ENCODE measurements at regions not wholly inside any gene's neighbourhood (a gene's known extent, or its start where the extent isn't known, plus 50 kb on each side); places are given as distances from the start of the nearest gene placed in this dataset.

- no peak for TF ChIP-seq CTCF (IDR thresholded peaks at IDR 0.05; ENCODE audit: low read depth, low read length)
- DNase-seq (ENCODE audit: extremely low read depth, low read depth) = no peak
Observed at GRCh38 chr14:41355866-41356265, 250.8 kb upstream of the LRFN5 start.

- DNase-seq (ENCODE audit: extremely low read depth, low read depth) = no peak
- no peak for TF ChIP-seq CTCF (IDR thresholded peaks at IDR 0.05; ENCODE audit: low read depth, low read length)
Observed at GRCh38 chr14:41350476-41350875, 256.2 kb upstream of the LRFN5 start.

GRCh38 chr14:41349289-41349910 is 257.3 kb upstream of the LRFN5 start:
- no peak for DNase-seq (ENCODE audit: extremely low read depth, low read depth)
- TF ChIP-seq CTCF (IDR thresholded peaks at IDR 0.05; ENCODE audit: low read depth, low read length) = no peak

GRCh38 chr14:41343857-41344256 is 262.8 kb upstream of the LRFN5 start:
- DNase-seq (ENCODE audit: extremely low read depth, low read depth) = no peak
- TF ChIP-seq CTCF (IDR thresholded peaks at IDR 0.05; ENCODE audit: low read depth, low read length) = no peak

GRCh38 chr14:41313196-41313595 is 293.5 kb upstream of the LRFN5 start:
- DNase-seq (ENCODE audit: extremely low read depth, low read depth) = no peak
- no peak for TF ChIP-seq CTCF (IDR thresholded peaks at IDR 0.05; ENCODE audit: low read depth, low read length)

GRCh38 chr14:41303506-41303905 is 303.2 kb upstream of the LRFN5 start:
- no peak for DNase-seq (ENCODE audit: extremely low read depth, low read depth)
- no peak for TF ChIP-seq CTCF (IDR thresholded peaks at IDR 0.05; ENCODE audit: low read depth, low read length)

GRCh38 chr14:41302776-41303175 is 303.9 kb upstream of the LRFN5 start:
- no peak for TF ChIP-seq CTCF (IDR thresholded peaks at IDR 0.05; ENCODE audit: low read depth, low read length)
- no peak for DNase-seq (ENCODE audit: extremely low read depth, low read depth)

All from AG09319 (cell line).